ENCODE measurements at regions not wholly inside any gene's neighbourhood (a gene's known extent, or its start where the extent isn't known, plus 50 kb on each side); places are given as distances from the start of the nearest gene placed in this dataset.

DNA sequence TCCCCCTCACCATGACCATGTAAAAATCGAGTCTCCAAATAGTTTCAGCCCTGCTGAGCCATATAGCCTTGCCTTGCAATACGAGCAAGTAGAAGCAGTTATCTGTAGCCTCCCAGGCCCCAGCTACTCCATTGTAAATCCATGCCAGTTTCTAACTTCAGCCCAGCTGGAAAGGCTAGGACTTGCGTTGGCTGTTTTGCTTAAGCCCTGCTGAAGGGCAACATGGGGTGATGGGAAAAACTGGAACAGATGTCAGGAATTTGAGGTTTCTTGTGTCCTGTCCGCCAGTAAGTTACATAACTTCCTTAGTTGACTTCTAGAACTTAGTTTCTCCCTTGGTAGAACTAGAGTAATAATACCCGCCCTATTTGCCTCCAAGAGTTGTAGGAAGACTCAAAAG is 216.0 kb upstream of the SERP2 start:
- H3K4me3 ChIP-seq (ENCODE audit: low read depth, low read length): no peak overlapping the region
- TF ChIP-seq, protein P1, sequence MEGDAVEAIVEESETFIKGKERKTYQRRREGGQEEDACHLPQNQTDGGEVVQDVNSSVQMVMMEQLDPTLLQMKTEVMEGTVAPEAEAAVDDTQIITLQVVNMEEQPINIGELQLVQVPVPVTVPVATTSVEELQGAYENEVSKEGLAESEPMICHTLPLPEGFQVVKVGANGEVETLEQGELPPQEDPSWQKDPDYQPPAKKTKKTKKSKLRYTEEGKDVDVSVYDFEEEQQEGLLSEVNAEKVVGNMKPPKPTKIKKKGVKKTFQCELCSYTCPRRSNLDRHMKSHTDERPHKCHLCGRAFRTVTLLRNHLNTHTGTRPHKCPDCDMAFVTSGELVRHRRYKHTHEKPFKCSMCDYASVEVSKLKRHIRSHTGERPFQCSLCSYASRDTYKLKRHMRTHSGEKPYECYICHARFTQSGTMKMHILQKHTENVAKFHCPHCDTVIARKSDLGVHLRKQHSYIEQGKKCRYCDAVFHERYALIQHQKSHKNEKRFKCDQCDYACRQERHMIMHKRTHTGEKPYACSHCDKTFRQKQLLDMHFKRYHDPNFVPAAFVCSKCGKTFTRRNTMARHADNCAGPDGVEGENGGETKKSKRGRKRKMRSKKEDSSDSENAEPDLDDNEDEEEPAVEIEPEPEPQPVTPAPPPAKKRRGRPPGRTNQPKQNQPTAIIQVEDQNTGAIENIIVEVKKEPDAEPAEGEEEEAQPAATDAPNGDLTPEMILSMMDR (IDR thresholded peaks at IDR 0.05; ENCODE audit: insufficient read depth, low read depth, low read length): no peak
- POLR2A ChIA-PET: no interaction called here
- H3K36me3 ChIP-seq (ENCODE audit: control insufficient read depth, insufficient read depth, low read length): no peaks in the 10 kb centered on the region
- DNase-seq (ENCODE audit: low read depth): no peak
- CTCF ChIA-PET: interaction anchor here (0.9 kb wide), 1 partner anchor 33 kb away, joined by 3 read pairs; no protein-coding TSS in a partner anchor
- H3K27me3 ChIP-seq (ENCODE audit: control insufficient read depth, insufficient read depth, low read length): no peaks in the 10 kb centered on the region; the same call in 1 of the 2 replicates

DNA sequence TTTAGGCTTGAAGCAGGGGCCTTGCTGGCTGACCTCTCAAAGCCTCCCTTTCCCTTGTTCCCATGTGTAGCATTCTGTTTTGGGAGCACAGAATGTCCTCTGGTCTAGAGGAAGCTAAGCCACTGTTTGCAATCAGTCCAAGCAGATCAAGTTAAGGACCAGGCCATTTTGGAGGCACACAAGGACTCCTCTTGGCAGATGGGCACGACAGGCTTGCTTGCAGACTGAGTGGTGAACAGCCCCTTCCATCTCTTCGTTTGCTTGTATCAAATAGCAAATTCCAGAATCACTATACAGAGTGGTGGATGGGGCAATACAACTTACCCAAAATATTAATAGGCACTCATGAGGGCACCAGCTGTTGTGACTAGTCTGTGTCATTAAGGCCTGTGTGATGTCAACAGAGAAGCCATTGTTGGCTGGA is 215.5 kb upstream of the SERP2 start:
- DNase-seq (ENCODE audit: low read depth): no peak
- CTCF ChIA-PET: no interaction called here
- POLR2A ChIA-PET: no interaction called here
- TF ChIP-seq, protein P1 (IDR thresholded peaks at IDR 0.05; ENCODE audit: insufficient read depth, low read depth, low read length): no peak
- Histone ChIP-seq H3K27me3 (ENCODE audit: control insufficient read depth, insufficient read depth, low read length) (peaks cover under 1% of the 10 kb centered on the region; the same call in 1 of the 2 replicates), H3K36me3 (ENCODE audit: control insufficient read depth, insufficient read depth, low read length) (no peaks in the 10 kb centered on the region), H3K4me3 (ENCODE audit: low read depth, low read length) (no peak overlapping the region)

DNA sequence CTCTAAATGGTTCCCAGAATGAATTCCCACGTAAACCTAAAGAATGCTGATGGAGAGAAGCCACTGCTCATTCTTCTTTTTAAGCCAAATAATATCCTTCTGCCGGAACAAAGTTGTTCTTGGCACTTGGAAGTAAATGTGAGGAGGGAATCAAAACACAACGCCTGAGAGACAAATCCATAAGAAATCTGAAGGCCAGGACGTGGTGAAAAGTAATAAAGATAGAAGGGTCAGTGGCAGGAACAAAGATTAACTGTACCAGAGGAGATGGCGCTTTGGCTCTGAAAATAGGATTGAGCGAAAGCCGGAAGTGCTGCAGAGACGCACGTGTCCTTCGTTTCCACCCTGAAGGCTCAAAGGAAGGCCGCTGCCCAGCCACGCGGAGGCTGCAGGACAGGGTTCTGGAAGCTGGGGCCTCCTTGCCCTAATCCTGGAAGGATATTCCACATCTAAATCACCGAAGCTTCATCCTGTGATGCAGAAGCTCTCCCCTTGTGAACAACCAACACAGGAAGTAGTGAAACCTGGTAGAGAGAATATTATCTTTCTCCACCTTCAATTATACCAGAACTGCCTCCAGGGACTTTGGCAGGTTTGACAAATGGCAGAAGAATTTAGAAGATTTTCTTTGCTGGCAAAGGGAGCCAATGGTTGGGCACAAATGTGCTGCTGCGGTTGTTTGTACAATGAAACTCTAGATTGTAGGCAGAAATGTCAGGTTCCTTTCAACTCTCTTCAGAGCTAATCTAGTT is 214.6 kb upstream of the SERP2 start:
- TF ChIP-seq, protein P1 (IDR thresholded peaks at IDR 0.05; ENCODE audit: insufficient read depth, low read depth, low read length): no peak
- H3K4me3 ChIP-seq (ENCODE audit: low read depth, low read length): no peak overlapping the region
- CTCF ChIA-PET: interaction anchor here (1.4 kb wide), 1 partner anchor 251 kb away, joined by 4 read pairs; no protein-coding TSS in a partner anchor
- no peaks in the 10 kb centered on the region for H3K36me3 ChIP-seq (ENCODE audit: control insufficient read depth, insufficient read depth, low read length)
- peaks cover 1% of the 10 kb centered on the region; the same call in 1 of the 2 replicates for H3K27me3 ChIP-seq (ENCODE audit: control insufficient read depth, insufficient read depth, low read length)
- POLR2A ChIA-PET: no interaction called here
- no peak for DNase-seq (ENCODE audit: low read depth)

DNA sequence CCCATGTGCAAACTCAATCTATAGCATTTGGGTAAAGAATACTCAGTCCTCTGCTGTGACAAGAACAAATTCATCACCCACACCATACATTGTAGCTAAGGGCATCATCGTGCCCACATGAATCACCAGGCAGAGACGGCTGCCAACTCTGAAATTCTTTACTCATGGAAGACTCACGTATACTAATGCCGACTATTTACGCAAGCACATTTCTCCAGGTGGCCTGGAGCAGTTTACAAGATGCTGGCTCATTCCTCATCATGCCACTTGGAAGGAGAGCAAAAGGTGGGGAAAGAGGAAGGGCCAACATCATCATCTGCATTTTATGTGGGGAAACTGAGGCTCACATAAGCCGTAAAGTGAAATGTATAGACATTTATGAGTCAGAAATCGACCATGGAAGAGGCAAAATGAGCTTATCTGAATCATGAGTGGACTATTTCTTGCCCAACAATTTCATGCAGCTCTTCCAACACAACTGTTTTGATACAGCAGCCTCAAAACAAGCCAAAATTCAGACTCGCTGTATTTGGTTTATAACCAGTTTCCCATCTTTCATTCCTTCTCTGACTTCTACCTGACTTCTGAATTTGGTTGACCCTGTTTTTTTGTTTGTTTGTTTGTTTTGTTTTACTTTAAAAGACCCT is 213.9 kb upstream of the SERP2 start:
- POLR2A ChIA-PET: no interaction called here
- DNase-seq (ENCODE audit: low read depth): no peak

More for the DNA sequence above, 213.9 kb upstream of the SERP2 start:
- TF ChIP-seq, protein P1 (IDR thresholded peaks at IDR 0.05; ENCODE audit: insufficient read depth, low read depth, low read length): no peak
- Histone ChIP-seq H3K27me3 (ENCODE audit: control insufficient read depth, insufficient read depth, low read length) (peaks cover 1% of the 10 kb centered on the region; the same call in 1 of the 2 replicates), H3K36me3 (ENCODE audit: control insufficient read depth, insufficient read depth, low read length) (no peaks in the 10 kb centered on the region), H3K4me3 (ENCODE audit: low read depth, low read length) (no peak overlapping the region)
- CTCF ChIA-PET: interaction anchor here (1.4 kb wide), 1 partner anchor 252 kb away, joined by 4 read pairs; no protein-coding TSS in a partner anchor

Data from BJ (cell line).